Astrocyte (in vitro differentiated cells and primary cell): ENCODE measurements at regions not wholly inside any gene's neighbourhood (a gene's known extent, or its start where the extent isn't known, plus 50 kb on each side); places are given as distances from the start of the nearest gene placed in this dataset.

Source experiments
- DNase-seq: peaks from one replicate; pipeline ENCODE4 v3.0.0-alpha.2; 2010; ENCODE audit warnings: low read depth
- FAIRE-seq: peaks from 2 replicates; lab custom pipeline; 2011; peaks lifted over from hg19 to GRCh38; lab: Jason Lieb, UNC
- H2AFZ ChIP-seq: 2 replicates; pipeline ENCODE4 v1.6.0; 2012; ENCODE audit warnings: low read depth, low read length, inconsistent platforms
- H3K27ac ChIP-seq: 2 replicates; pipeline ENCODE4 v1.5.1; 2011; ENCODE audit warnings: low read depth, low read length, inconsistent platforms
- H3K27me3 ChIP-seq: 2 replicates; pipeline ENCODE4 v1.6.0; 2011; ENCODE audit warnings: low read length, inconsistent platforms; ENCODE audit not compliant: insufficient read depth
- H3K36me3 ChIP-seq: 2 replicates; pipeline ENCODE4 v1.5.1; 2011; ENCODE audit warnings: low read length, inconsistent platforms; ENCODE audit not compliant: insufficient read depth
- H3K4me1 ChIP-seq: 2 replicates; pipeline ENCODE4 v1.5.1; 2011; ENCODE audit warnings: low read length, inconsistent platforms; ENCODE audit not compliant: insufficient read depth
- H3K4me2 ChIP-seq: 2 replicates; pipeline ENCODE4 v1.6.0; 2012; ENCODE audit warnings: low read length, inconsistent platforms
- H3K4me3 ChIP-seq: 2 replicates; pipeline ENCODE4 v1.5.1; 2011; ENCODE audit warnings: low read depth, mild to moderate bottlenecking, low read length, inconsistent platforms; ENCODE audit not compliant: insufficient read depth
- H3K79me2 ChIP-seq: 2 replicates; pipeline ENCODE4 v1.6.0; 2012; ENCODE audit warnings: mild to moderate bottlenecking, low read length, inconsistent platforms; ENCODE audit not compliant: insufficient read depth
- H3K9ac ChIP-seq: 2 replicates; pipeline ENCODE4 v1.6.0; 2012; ENCODE audit warnings: mild to moderate bottlenecking, low read length, inconsistent platforms
- H3K9me3 ChIP-seq: 2 replicates; pipeline ENCODE4 v1.5.1; 2012; ENCODE audit warnings: low read depth, mild to moderate bottlenecking, low read length, inconsistent platforms; ENCODE audit not compliant: insufficient read depth
- H4K20me1 ChIP-seq: 2 replicates; pipeline ENCODE4 v1.6.0; 2012; ENCODE audit warnings: low read length, inconsistent platforms; ENCODE audit not compliant: insufficient read depth
- H3K27ac Mint-ChIP-seq: one replicate; pipeline ENCODE4 v1.8.0; 2021; ENCODE audit warnings: mild to moderate bottlenecking, mixed read lengths; ENCODE audit not compliant: unreplicated experiment
- H3K27me3 Mint-ChIP-seq: one replicate; pipeline ENCODE4 v1.8.0; 2021; ENCODE audit warnings: low read depth, mixed read lengths; ENCODE audit not compliant: unreplicated experiment
- H3K36me3 Mint-ChIP-seq: one replicate; pipeline ENCODE4 v1.8.0; 2021; ENCODE audit warnings: low read depth, mixed read lengths; ENCODE audit not compliant: unreplicated experiment
- H3K4me1 Mint-ChIP-seq: one replicate; pipeline ENCODE4 v1.8.0; 2021; ENCODE audit warnings: low read depth, mixed read lengths; ENCODE audit not compliant: unreplicated experiment
- H3K4me3 Mint-ChIP-seq: one replicate; pipeline ENCODE4 v1.8.0; 2021; ENCODE audit warnings: mild to moderate bottlenecking, moderate library complexity, mixed read lengths; ENCODE audit not compliant: unreplicated experiment
- H3K9me3 Mint-ChIP-seq: one replicate; pipeline ENCODE4 v1.8.0; 2021; ENCODE audit warnings: mild to moderate bottlenecking, mixed read lengths; ENCODE audit not compliant: unreplicated experiment
- CTCF ChIP-seq: IDR thresholded peaks from 2 replicates; pipeline ENCODE4 v1.5.1; 2011; ENCODE audit warnings: low read depth, mild to moderate bottlenecking, inconsistent platforms, low read length, moderate library complexity; ENCODE audit not compliant: insufficient read depth
- EZH2 ChIP-seq: IDR thresholded peaks from 2 replicates; pipeline ENCODE4 v1.6.1; 2012; ENCODE audit warnings: mild to moderate bottlenecking, low read length, inconsistent platforms; ENCODE audit not compliant: insufficient read depth

- DNase-seq (no peak), FAIRE-seq (no peak)
- TF ChIP-seq CTCF (no peak), EZH2 (no peak)
- H3K36me3 Mint-ChIP-seq: no peaks in the 10 kb centered on the region
- peak overlapping the region; percentile 32 for H2AFZ ChIP-seq
- no peaks in the 10 kb centered on the region for H3K79me2 ChIP-seq
- H3K36me3 ChIP-seq: no peaks in the 10 kb centered on the region
- no peak overlapping the region for H3K27ac Mint-ChIP-seq
- H3K4me3 Mint-ChIP-seq: no peak overlapping the region
- H3K4me1 ChIP-seq: peaks cover 8% of the 10 kb centered on the region
- H3K9me3 Mint-ChIP-seq: peaks cover 4% of the 10 kb centered on the region
- no peaks in the 10 kb centered on the region for H3K27me3 ChIP-seq
- no peaks in the 10 kb centered on the region for H4K20me1 ChIP-seq
- no peak overlapping the region for H3K9ac ChIP-seq
- no peak overlapping the region for H3K27ac ChIP-seq
- peaks cover 22% of the 10 kb centered on the region for H3K4me1 Mint-ChIP-seq
- no peak overlapping the region for H3K4me2 ChIP-seq
- no peaks in the 10 kb centered on the region for H3K27me3 Mint-ChIP-seq
- H3K4me3 ChIP-seq: no peak overlapping the region
- no peaks in the 10 kb centered on the region for H3K9me3 ChIP-seq
Observed at GRCh38 chr9:673966-674526, 167.5 kb upstream of the DMRT1 start.

GRCh38 chr9:675697-676370 is 165.7 kb upstream of the DMRT1 start:
- no peaks in the 10 kb centered on the region for H3K27me3 Mint-ChIP-seq
- Histone ChIP-seq H3K36me3 (no peaks in the 10 kb centered on the region), H3K79me2 (no peaks in the 10 kb centered on the region), H2AFZ (no peak overlapping the region), H3K4me2 (no peak overlapping the region), H3K9ac (no peak overlapping the region), H4K20me1 (no peaks in the 10 kb centered on the region), H3K27ac (no peak overlapping the region), H3K27me3 (no peaks in the 10 kb centered on the region), H3K4me1 (peaks cover 13% of the 10 kb centered on the region), H3K9me3 (no peaks in the 10 kb centered on the region), H3K4me3 (no peak overlapping the region)
- FAIRE-seq (no peak), DNase-seq (no peak)
- H3K4me1 Mint-ChIP-seq: peaks cover 17% of the 10 kb centered on the region
- no peaks in the 10 kb centered on the region for H3K36me3 Mint-ChIP-seq
- H3K27ac Mint-ChIP-seq: no peak overlapping the region
- no peaks in the 10 kb centered on the region for H3K9me3 Mint-ChIP-seq
- no peak overlapping the region for H3K4me3 Mint-ChIP-seq
- no peak for TF ChIP-seq CTCF
- TF ChIP-seq EZH2: no peak
